ENCODE measurements at regions not wholly inside any gene's neighbourhood (a gene's known extent, or its start where the extent isn't known, plus 50 kb on each side); places are given as distances from the start of the nearest gene placed in this dataset.
"Not testable (repeated sequence)": the region's sequence is repeated elsewhere in the genome, so short reads cannot be mapped to it uniquely, and the experiment has no call there.

DNA sequence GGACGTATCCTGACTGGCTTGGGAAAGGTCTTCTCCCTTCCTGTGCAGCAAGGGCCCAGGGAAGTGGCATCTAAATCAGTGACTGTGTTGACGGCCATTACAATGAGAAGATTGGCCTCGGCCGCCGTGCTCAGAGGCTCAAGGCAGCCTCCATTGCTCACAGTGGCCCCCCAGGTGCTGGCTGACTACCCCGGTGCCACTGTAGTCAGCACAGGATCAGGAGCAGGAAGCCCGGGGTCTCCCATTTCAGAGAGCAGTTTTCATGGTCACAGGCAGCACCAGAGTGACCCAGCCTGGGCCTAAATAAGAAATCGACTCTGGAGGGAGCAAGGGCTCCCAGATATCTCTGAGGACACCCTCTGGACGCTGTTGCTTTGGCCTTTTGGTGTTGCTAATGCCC, 219.4 kb upstream of the ARL4C start:
- in situ Hi-C loops (cut with HindIII; ENCODE audit: low pct_ligation_motif_present, low pct_unique_long_range_greater_than_20kb, low sequenced_read_pairs) = no loop called here

DNA sequence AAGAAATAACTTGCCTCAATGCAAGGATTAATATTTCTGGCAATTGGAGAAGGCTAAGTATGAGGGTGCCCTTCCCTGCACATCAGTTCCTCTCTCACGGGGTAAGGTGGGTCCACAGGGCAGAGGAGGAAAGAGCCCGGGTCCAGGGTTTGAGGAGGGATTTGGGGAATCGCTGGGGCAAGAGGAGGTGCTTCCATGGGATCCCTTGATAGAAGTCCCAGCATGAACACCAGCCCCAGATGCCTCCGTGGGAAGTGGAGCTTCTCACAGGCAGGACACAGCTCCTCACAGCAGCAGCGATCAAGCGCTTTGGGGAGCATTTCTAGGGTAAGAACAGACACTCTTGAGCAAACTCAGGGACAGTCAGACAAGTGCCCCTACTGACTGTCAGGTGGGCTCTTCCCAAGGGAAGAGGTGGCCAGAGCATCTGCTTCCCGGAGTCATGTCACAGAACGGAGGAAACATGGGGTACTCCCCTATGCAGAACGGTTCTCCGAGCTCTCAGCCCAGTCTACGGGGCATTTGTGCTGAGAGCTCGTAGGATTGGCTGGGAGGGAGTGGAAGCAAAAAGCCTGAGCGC, 218.9 kb upstream of the ARL4C start:
- in situ Hi-C loops (cut with HindIII; ENCODE audit: low pct_ligation_motif_present, low pct_unique_long_range_greater_than_20kb, low sequenced_read_pairs) = no loop called here

More for the DNA sequence above, 219.4 kb upstream of the ARL4C start:
- no peak for DNase-seq

DNA sequence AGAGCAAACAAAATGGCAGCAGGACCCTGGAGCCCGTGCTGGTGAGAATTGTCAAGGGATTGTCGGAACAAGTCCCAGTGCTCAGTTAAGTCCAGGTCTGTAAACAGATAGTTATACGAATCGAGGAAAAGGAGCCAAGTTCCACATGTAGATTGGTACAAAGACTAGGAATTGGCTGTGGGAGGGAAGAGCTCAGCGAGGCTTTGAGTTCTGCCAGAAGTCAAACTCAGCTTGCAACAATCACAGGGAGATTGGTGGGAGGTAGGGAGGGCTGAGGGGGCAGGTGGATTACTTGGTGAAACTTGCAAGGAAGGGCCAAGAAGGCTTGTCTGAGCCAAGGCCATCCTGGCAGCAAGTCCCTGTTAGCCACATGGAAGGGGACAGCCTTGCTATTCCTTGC, 217.8 kb upstream of the ARL4C start:
- in situ Hi-C loops (cut with HindIII; ENCODE audit: low pct_ligation_motif_present, low pct_unique_long_range_greater_than_20kb, low sequenced_read_pairs) = no loop called here
- no peak for DNase-seq

More for the DNA sequence above, 218.9 kb upstream of the ARL4C start:
- no peak for DNase-seq

DNA sequence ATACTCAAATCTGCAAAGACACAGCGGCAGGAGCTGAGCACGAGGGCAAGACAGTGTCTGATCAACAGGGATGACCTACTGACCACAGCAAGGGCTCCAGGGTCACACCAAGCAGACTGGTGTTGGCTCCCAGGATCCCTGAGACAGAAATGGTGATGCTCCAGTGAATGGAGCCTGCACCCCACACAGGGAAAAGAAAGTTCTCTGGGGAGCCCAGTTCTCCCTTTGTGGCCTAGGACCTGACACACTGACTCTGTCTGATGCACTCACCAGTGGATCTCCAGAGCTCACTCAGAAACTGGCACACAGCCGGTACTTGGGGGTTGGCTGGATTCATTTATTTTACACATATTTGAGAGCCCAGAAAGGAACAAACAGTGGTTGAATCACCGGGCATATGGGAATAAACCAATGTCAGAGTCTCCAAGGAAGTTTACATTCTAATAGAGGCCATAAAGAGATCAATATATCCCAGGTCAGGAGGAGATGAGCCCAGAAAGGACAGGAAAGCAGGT, 215.6 kb upstream of the ARL4C start:
- in situ Hi-C loops (cut with HindIII; ENCODE audit: low pct_ligation_motif_present, low pct_unique_long_range_greater_than_20kb, low sequenced_read_pairs) = no loop called here
- no peak for DNase-seq

DNA sequence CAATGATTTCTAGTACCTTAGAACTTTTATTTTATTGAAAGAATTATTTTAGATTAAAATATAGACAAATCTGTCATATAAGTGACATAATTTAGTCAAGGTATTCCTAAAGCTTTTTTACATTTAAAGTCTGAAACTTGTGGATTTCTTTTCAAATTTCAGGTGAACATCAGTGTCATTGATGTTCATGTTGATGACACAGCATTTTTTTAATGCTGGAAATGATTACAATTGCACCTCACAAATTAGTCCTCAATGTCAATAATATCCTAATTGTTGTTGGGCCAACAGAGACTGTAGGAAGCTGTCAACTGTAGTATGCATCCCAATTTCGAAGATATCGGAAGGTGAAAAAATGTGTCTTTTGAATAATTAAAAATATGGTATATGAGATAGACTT, 214.4 kb upstream of the ARL4C start:
- in situ Hi-C loops (cut with HindIII; ENCODE audit: low pct_ligation_motif_present, low pct_unique_long_range_greater_than_20kb, low sequenced_read_pairs) = no loop called here
- DNase-seq = no peak

DNA sequence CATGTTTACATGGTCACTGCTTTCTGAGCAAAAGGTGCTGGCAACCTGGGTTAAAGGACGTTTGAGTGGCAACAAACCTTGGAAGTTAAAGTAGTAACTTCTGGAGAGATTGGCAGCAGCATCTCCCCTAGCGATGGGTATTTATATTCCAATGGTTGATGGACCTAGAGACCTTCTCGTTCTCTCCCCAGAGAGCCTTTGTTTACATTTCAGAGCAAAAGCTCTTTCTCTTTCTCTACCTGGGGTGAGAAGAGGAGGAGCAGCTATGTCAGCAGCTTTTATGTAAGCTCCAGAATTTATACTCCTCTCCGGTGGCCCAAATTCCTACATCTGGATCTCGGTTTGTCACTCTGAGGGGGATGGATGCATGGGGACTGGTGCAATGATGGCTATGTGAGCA, 213.7 kb upstream of the ARL4C start:
- in situ Hi-C loops (cut with HindIII; ENCODE audit: low pct_ligation_motif_present, low pct_unique_long_range_greater_than_20kb, low sequenced_read_pairs) = no loop called here
- DNase-seq = no peak

DNA sequence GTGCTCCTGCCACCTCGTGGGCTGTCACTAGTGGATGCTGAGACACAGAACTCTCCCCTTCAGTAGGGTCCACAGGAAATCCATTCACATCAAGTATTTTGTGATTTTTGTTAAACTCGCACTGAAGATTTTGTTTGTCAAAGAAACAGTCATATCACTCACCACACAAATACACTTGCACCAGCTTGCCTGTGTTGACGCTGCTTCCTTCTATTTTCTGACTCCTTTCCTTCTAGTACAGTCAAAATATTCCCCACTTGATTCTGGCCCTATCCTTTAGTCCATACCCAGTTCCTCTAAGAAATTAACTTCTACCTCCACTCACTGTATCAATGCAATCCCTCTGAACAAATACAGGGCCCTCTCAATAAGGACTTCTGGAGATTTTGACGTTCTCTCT, 213.2 kb upstream of the ARL4C start:
- no peak for DNase-seq
- in situ Hi-C loops (cut with HindIII; ENCODE audit: low pct_ligation_motif_present, low pct_unique_long_range_greater_than_20kb, low sequenced_read_pairs) = no loop called here

DNA sequence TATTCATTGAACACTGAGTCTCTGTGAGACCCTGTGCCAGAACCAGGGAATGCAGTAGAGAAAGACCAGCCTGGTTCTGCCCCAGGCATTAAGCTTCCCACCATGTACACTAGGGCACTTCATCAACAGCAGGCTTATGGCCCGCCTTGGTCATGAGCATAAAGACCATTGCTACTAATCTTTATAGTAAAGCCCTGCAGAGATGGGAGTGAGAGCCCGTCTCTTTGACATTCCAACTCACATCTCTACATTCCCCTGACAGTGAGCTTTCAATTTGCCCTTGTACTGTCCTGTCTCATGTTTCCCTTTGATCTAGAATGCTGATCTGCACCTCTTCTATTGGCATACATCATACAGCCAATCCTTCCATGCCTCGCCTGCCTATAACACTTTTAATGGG, 211.8 kb upstream of the ARL4C start:
- no peak for DNase-seq
- in situ Hi-C loops (cut with HindIII; ENCODE audit: low pct_ligation_motif_present, low pct_unique_long_range_greater_than_20kb, low sequenced_read_pairs) = no loop called here

DNA sequence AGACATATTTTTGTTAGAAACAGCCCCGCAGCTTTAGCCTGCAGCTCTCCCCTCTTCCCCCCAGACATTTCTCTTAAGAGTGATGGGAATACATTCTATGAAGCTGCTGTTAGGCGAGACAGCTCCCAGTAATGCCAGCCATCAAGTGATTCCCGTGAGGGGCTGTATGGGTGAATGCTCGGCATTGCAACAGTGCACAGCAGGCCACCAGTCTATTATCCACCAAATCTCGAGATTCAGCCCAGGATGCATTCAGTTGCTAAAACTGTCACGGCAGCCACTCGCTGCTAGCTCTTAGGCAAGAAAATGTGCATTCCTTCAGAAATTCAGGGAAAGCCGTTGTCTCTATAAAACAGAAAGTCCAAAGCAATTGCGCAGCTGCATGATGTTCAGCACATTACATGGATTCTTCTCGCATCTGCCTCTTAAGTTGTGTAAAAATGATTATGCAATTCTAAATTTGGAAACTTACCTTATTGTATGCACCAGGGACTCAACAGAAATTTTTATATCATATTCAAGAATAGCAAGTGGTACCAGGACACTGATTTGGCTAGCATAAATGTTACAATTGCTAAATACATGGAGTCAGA, 211.3 kb upstream of the ARL4C start:
- in situ Hi-C loops (cut with HindIII; ENCODE audit: low pct_ligation_motif_present, low pct_unique_long_range_greater_than_20kb, low sequenced_read_pairs) = no loop called here
- no peak for DNase-seq

DNA sequence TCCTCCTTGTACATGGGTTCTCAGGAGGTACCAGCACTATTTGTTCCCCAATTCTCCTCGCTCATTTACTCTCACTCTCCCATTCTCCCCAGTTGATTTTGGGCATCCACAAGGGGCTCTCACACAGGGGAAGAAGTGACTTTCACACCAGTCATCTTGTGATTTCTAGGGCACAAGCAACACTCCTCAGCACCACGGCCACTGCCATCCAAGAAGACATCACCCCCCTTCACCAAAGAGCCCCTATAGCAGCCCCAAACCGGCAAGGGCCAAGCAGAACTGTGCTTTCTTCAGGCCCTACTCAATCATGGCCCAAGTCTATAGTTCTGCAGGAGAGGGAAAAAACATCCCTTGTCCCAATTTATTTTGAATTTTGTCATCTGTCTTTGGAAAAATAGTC, 209.2 kb upstream of the ARL4C start:
- DNase-seq = no peak
- in situ Hi-C loops (cut with HindIII; ENCODE audit: low pct_ligation_motif_present, low pct_unique_long_range_greater_than_20kb, low sequenced_read_pairs) = no loop called here

DNA sequence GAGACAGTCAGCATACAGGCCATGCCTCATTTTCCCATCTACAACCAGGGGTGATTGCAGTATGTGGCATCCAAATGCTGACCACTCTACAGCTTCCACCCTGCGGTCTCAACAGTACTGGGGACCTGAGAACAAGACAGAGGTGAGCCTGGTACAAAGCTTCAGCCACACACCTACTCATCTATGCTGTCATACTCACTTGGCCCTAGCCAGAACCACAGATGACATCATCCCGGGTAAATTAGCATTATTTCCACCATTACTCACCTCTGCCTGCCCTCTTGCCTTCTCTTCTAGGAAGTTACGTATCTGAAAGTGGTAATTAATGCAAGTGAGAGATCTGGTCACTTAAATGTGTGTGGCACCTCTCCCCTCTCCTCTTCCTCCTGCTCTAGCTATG, 208.2 kb upstream of the ARL4C start:
- in situ Hi-C loops (cut with HindIII; ENCODE audit: low pct_ligation_motif_present, low pct_unique_long_range_greater_than_20kb, low sequenced_read_pairs) = no loop called here

DNA sequence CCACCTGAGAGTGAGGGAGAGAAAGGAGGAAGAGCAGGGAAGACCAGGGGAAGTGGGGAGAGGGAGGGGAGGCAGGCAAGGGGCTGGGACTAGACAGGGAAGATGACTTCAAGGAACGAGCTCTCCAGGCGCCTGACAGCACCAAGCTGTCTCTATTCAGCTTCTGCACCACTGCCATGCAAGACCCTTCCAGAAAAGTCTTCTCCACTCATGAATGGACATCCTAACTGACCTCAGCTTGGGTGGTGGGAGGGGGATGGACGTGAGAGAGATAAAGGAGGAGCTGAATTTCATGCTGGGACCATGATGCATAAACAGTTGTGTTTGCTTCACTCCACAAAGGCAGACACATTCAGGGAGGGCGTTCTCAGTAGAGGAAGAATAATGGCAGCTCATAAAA, 206.4 kb upstream of the ARL4C start:
- DNase-seq = no peak
- in situ Hi-C loops (cut with HindIII; ENCODE audit: low pct_ligation_motif_present, low pct_unique_long_range_greater_than_20kb, low sequenced_read_pairs) = no loop called here

More for the DNA sequence above, 208.2 kb upstream of the ARL4C start:
- DNase-seq = no peak

DNA sequence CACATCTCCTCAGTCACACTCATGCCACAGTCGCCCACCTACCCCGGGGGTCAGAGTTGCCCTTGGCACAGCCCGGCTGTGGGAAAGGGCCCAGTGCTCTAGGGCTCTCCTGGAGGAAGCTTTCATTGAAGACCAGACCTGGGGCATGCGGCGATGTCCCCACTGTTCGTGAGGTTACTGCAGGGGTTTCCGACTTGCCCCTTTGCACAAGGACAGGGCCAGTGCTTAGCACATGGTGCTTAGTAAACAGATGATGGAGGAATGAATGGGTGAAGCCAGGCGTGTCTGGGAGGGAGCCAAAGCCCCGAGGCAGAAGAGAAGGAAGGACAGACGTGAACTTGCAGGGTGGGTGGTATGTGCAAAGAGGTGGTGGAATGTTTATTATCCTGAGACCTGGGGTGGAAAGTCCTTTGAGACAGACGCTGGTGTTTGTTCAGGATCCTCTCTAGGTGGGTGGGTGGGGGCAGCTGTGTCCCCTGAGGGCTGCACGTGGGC, 205.9 kb upstream of the ARL4C start:
- in situ Hi-C loops (cut with HindIII; ENCODE audit: low pct_ligation_motif_present, low pct_unique_long_range_greater_than_20kb, low sequenced_read_pairs) = no loop called here

DNA sequence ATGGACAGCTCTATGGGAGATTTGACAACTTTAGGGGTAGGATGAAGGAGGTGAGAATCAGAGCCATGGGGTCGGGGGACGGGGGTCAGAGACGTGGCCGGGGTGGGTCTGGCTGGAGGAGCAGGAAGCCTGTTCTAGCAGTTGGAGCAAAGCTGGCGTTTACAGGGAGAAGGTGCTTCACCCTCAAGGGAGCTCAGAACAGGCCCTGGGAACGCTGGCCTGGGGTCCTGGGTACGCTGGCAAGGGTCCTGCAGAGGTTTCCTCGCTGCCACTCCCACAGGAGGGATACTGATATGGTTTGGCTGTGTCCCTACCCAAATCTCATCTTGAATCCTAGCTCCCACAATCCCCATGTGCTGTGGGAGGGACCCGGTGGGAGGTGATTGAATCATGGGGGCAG, 205.0 kb upstream of the ARL4C start:
- no peak for DNase-seq
- in situ Hi-C loops (cut with HindIII; ENCODE audit: low pct_ligation_motif_present, low pct_unique_long_range_greater_than_20kb, low sequenced_read_pairs) = no loop called here

More for the DNA sequence above, 205.9 kb upstream of the ARL4C start:
- no peak for DNase-seq

DNA sequence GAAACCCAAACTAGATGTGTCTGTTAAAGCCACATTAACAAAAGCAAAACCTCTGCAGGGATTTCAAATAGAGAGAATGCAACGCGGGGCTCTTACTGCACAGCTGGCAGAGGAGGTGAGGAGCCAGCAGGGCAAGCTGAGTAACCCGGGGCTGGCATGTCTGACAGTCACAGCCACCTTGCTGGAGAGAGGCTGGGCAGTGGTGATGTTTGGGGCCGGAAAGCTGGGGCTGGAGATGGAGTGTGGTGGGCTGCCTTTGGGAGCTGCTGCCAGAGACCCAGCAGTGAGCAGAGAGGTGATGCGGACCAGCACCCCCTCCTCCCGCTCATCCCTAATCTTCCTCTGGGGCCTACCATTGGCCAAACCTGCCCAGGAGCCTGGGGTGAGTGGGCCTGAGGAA, 204.5 kb upstream of the ARL4C start:
- in situ Hi-C loops (cut with HindIII; ENCODE audit: low pct_ligation_motif_present, low pct_unique_long_range_greater_than_20kb, low sequenced_read_pairs) = no loop called here
- no peak for DNase-seq

DNA sequence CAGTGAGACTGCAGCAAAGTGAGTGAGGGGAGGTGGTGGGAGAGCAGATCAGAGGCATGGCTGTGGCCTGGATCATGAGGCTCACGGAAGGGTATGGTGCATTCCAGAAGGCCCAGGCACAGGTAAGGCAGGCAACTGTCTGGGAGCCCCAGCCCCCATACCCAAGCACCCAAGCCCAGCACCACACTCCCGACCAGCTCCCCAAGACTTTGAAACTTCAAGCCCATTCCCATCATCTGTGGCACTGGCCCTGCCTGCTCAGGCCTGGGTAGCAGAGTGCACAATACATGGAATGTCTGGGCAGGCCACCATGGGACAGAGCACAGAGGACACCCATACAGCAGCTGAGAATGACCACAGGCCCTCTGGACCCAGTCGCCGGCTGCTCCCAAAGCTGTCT, 202.6 kb upstream of the ARL4C start:
- in situ Hi-C loops (cut with HindIII; ENCODE audit: low pct_ligation_motif_present, low pct_unique_long_range_greater_than_20kb, low sequenced_read_pairs) = no loop called here
- DNase-seq = no peak

DNA sequence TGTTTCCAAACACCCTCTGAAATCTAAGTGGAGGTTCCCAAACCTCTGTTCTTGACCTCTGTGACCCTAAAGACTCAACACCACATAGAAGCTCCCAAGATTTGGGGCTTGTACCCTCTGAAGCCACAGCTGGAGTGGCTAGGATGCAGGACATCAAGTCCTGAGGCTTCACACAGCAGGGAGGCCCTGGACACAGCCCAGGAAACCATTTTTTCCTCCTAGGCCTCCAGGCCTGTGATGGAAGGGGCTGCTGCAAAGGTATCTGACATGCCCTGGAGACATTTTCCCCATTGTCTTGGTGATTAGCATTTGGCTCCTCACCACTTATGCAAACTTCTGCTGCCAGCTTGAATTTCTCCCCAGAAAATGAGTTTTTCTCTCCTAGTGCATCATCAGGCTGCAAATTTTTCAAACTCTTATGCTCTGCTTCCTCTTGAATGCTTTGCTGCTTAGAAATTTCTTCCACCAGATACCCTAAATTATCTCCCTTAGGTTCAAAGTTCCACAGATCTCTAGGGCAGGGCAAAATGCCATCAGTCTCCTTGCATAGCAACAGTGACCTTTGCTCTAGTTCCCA, 200.5 kb upstream of the ARL4C start:
- in situ Hi-C loops (cut with HindIII; ENCODE audit: low pct_ligation_motif_present, low pct_unique_long_range_greater_than_20kb, low sequenced_read_pairs); DNase-seq: not testable (repeated sequence)

DNA sequence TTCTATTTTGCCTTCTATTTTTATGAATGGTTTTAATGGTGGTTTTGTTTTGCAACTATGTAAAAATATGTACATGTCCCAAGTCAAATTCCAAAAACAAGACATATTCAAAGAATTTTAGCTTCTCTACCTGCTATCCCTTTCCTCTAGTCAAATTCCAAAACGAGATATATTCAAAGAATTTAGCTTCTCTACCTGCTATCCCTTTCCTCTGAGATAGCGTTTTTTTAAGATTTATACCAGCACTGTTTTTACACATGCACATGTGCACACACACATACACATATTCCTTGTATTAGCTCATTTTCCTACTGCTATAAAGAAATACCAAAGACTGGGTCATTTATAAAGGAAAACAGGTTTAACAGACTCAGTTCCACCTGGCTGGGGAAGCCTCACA, 199.1 kb upstream of the ARL4C start:
- in situ Hi-C loops (cut with HindIII; ENCODE audit: low pct_ligation_motif_present, low pct_unique_long_range_greater_than_20kb, low sequenced_read_pairs) = no loop called here
- no peak for DNase-seq

DNA sequence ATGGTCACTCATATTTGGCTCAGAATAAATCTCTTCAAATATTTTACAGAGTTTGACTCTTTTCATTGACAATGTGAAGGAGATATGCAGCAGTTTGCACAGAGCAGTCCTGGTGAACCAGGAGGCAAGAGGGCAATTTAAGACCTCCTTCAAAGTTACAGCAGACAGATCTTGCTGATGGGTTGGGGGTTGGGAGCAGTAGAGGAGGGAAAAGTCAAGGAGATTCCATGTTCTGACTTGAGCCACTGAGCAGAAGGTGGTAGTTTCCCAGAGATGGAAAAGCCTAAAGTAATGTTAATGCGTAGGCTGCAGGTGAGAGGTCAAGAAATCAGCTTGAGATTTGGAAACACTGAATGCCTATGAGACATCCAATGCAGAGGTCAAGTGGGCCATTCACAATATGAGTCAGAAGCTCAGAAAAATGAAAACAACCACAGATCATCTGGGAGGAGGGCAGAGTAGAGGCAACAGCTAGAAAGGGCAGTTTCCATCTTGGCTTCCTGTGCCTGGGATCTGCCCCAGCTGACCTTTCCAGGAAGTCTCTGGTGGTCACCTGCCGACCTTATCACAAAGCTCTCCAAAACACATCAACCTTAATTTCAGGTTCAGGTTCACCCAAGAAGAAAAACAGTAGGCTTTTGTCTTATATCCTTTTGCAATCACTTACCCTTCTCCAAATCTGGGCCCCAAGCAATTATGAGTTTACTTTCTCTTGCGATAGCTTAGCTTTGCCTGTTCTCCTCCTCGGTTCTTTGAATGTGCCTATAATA, 197.5 kb upstream of the ARL4C start:
- peak; percentile 40 for DNase-seq
- in situ Hi-C loops (cut with HindIII; ENCODE audit: low pct_ligation_motif_present, low pct_unique_long_range_greater_than_20kb, low sequenced_read_pairs) = no loop called here
